NCI-H82 (cell line): ENCODE measurements at regions not wholly inside any gene's neighbourhood (a gene's known extent, or its start where the extent isn't known, plus 50 kb on each side); places are given as distances from the start of the nearest gene placed in this dataset.

Source experiments
- DNase-seq: peaks from one replicate; lab custom pipeline; 2025; lab: John Stamatoyannopoulos, UW

- DNase-seq, result no peak
These were observed 73.6 kb downstream of the CYLC2 start for GRCh38 chr9:103068753-103069152.

GRCh38 chr9:103078581-103078980 is 83.4 kb downstream of the CYLC2 start:
- no peak for DNase-seq

GRCh38 chr9:103082494-103082893 is 87.4 kb downstream of the CYLC2 start:
- no peak for DNase-seq

- no peak for DNase-seq
These were observed 94.2 kb downstream of the CYLC2 start for GRCh38 chr9:103089357-103089756.

- DNase-seq, result no peak
These were observed 109.0 kb downstream of the CYLC2 start for GRCh38 chr9:103104101-103104500.

GRCh38 chr9:103116246-103116645 is 121.1 kb downstream of the CYLC2 start:
- no peak for DNase-seq

GRCh38 chr9:103126494-103126893 is 131.4 kb downstream of the CYLC2 start:
- DNase-seq, result no peak

GRCh38 chr9:103139891-103140290 is 144.8 kb downstream of the CYLC2 start:
- DNase-seq, result no peak

- peak; percentile 60 for DNase-seq
These were observed 157.3 kb downstream of the CYLC2 start for GRCh38 chr9:103152473-103152872.

GRCh38 chr9:103167530-103167929 is 172.4 kb downstream of the CYLC2 start:
- no peak for DNase-seq

GRCh38 chr9:103168254-103168653 is 173.1 kb downstream of the CYLC2 start:
- no peak for DNase-seq

- DNase-seq, result no peak
These were observed 174.7 kb downstream of the CYLC2 start for GRCh38 chr9:103169798-103170197.

- DNase-seq, result peak; percentile 24
These were observed 188.6 kb downstream of the CYLC2 start for GRCh38 chr9:103183701-103184171.

- no peak for DNase-seq
These were observed 191.8 kb downstream of the CYLC2 start for GRCh38 chr9:103186959-103187358.

GRCh38 chr9:103188781-103189350 is 193.7 kb downstream of the CYLC2 start:
- DNase-seq, result no peak

- DNase-seq, result no peak
These were observed 198.9 kb downstream of the CYLC2 start for GRCh38 chr9:103193992-103194391.

GRCh38 chr9:103203172-103203571 is 208.0 kb downstream of the CYLC2 start:
- no peak for DNase-seq

- peak; percentile 90 for DNase-seq
These were observed 210.9 kb downstream of the CYLC2 start for GRCh38 chr9:103205881-103206585.

- DNase-seq, result no peak
These were observed 215.5 kb downstream of the CYLC2 start for GRCh38 chr9:103210607-103211006.

- DNase-seq, result no peak
These were observed 220.1 kb downstream of the CYLC2 start for GRCh38 chr9:103215197-103215596.

GRCh38 chr9:103225702-103226646 is 230.8 kb downstream of the CYLC2 start:
- no peak for DNase-seq

- no peak for DNase-seq
These were observed 231.5 kb downstream of the CYLC2 start for GRCh38 chr9:103226647-103227013.
